Smooth muscle cell (in vitro differentiated cells): ENCODE measurements at regions not wholly inside any gene's neighbourhood (a gene's known extent, or its start where the extent isn't known, plus 50 kb on each side); places are given as distances from the start of the nearest gene placed in this dataset.

Experiments
- DNase-seq: peaks from one replicate; lab custom pipeline; 2025; ENCODE audit not compliant: unreplicated experiment; lab: John Stamatoyannopoulos, UW
- H2AFZ ChIP-seq: fragments of 200-600 bp; sonication (generic); 2 replicates; pipeline ENCODE4 v1.6.0; 2016; ENCODE audit warnings: antibody characterized with exemption, low read depth, mild to moderate bottlenecking
- H3F3A ChIP-seq: fragments of 200-600 bp; sonication (generic); 2 replicates; pipeline ENCODE4 v1.6.0; 2017; ENCODE audit warnings: antibody characterized with exemption, low read depth
- H3K27ac ChIP-seq: fragments of 200-600 bp; sonication (generic); 2 replicates; pipeline ENCODE4 v1.5.1; 2016; ENCODE audit warnings: low read depth, mild to moderate bottlenecking
- H3K27me3 ChIP-seq: fragments of 200-600 bp; sonication (generic); 2 replicates; pipeline ENCODE4 v1.6.1; 2016; ENCODE audit warnings: low read depth, mild to moderate bottlenecking
- H3K36me3 ChIP-seq: fragments of 200-600 bp; sonication (generic); 2 replicates; pipeline ENCODE4 v1.5.1; 2016; ENCODE audit warnings: low read depth
- H3K4me1 ChIP-seq: fragments of 200-600 bp; sonication (generic); 2 replicates; pipeline ENCODE4 v1.5.1; 2016; ENCODE audit warnings: low read depth
- H3K4me2 ChIP-seq: fragments of 200-600 bp; sonication (generic); 2 replicates; pipeline ENCODE4 v1.6.0; 2016; ENCODE audit warnings: mild to moderate bottlenecking
- H3K4me3 ChIP-seq: fragments of 200-600 bp; sonication (generic); 2 replicates; pipeline ENCODE4 v1.5.1; 2016; ENCODE audit warnings: mild to moderate bottlenecking
- H3K79me2 ChIP-seq: fragments of 200-600 bp; sonication (generic); 2 replicates; pipeline ENCODE4 v1.6.0; 2016; ENCODE audit warnings: low read depth, mild to moderate bottlenecking
- H3K9ac ChIP-seq: fragments of 200-600 bp; sonication (generic); 2 replicates; pipeline ENCODE4 v1.6.0; 2016; ENCODE audit warnings: low read depth
- H3K9me3 ChIP-seq: fragments of 200-600 bp; sonication (generic); replicated peaks from 2 replicates; pipeline ENCODE4 v1.5.1; 2016; ENCODE audit warnings: low read depth
- H4K20me1 ChIP-seq: fragments of 200-600 bp; sonication (generic); 2 replicates; pipeline ENCODE4 v1.6.0; 2016; ENCODE audit warnings: low read depth
- WGBS: methylation state at CpG from one replicate; pipeline ENCODE4 v1.1.7; 2016; ENCODE audit warnings: low lambda C conversion rate; 5-methylcytosine and 5-hydroxymethylcytosine counted together
- TF ChIP-seq, protein P1 (sequence below): fragments of 200-600 bp; sonication (generic); IDR thresholded peaks from 2 replicates; pipeline ENCODE4 v1.5.1; 2017; ENCODE audit warnings: borderline replicate concordance, mild to moderate bottlenecking, antibody characterized with exemption; ENCODE audit not compliant: insufficient read depth, poor library complexity, severe bottlenecking

DNA sequence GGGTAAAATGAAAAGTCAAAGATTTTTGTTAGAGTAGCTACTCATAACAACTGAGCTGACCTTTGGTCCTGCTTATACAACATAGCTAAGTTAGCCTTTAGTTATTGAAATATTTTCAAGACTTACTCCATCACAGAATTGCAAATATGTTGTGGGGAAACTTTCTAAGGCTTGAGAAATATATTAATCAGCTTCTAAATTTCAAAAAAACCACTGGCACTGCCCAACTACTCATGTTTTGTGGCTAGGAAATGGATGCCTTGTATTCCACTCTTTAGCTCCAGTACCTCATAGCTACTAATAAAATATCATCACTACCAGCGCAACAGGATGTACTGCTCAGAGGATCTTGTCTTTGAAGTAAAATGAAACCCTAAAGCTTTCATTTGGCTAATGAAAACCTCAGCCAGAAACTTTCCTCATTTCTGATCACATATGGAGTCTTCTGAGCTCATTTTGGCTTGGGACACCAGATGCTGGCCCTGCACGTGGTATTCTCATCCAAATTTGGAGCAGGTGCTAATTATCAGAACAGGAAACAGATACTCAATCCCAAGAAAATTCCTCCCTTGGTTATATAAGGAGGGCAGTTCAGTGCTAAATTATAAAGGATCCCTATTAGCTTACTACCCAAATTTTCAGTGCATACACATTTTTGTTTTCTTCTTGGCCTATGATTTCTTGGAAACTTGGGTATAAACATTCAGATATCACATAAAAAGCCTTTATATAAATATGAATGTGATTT is 690.7 kb downstream of the ADGRL2 start:
- no peaks in the 10 kb centered on the region for H3K27me3 ChIP-seq
- H3K36me3 ChIP-seq, result no peaks in the 10 kb centered on the region
- no peaks in the 10 kb centered on the region for H3K79me2 ChIP-seq
- H3K4me3 ChIP-seq, result no peak overlapping the region
- H3K9ac ChIP-seq, result no peak overlapping the region
- TF ChIP-seq, protein P1, sequence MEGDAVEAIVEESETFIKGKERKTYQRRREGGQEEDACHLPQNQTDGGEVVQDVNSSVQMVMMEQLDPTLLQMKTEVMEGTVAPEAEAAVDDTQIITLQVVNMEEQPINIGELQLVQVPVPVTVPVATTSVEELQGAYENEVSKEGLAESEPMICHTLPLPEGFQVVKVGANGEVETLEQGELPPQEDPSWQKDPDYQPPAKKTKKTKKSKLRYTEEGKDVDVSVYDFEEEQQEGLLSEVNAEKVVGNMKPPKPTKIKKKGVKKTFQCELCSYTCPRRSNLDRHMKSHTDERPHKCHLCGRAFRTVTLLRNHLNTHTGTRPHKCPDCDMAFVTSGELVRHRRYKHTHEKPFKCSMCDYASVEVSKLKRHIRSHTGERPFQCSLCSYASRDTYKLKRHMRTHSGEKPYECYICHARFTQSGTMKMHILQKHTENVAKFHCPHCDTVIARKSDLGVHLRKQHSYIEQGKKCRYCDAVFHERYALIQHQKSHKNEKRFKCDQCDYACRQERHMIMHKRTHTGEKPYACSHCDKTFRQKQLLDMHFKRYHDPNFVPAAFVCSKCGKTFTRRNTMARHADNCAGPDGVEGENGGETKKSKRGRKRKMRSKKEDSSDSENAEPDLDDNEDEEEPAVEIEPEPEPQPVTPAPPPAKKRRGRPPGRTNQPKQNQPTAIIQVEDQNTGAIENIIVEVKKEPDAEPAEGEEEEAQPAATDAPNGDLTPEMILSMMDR, result no peak
- H3K4me2 ChIP-seq, result no peak overlapping the region
- H3F3A ChIP-seq, result no peaks in the 10 kb centered on the region
- DNase-seq, result no peak
- WGBS, result 83% methylated on average over 2 of the region's 2 CpGs
- no peaks in the 10 kb centered on the region for H3K9me3 ChIP-seq
- H4K20me1 ChIP-seq, result no peaks in the 10 kb centered on the region
- no peak overlapping the region for H3K27ac ChIP-seq
- no peak overlapping the region for H2AFZ ChIP-seq
- H3K4me1 ChIP-seq, result peaks cover 3% of the 10 kb centered on the region

DNA sequence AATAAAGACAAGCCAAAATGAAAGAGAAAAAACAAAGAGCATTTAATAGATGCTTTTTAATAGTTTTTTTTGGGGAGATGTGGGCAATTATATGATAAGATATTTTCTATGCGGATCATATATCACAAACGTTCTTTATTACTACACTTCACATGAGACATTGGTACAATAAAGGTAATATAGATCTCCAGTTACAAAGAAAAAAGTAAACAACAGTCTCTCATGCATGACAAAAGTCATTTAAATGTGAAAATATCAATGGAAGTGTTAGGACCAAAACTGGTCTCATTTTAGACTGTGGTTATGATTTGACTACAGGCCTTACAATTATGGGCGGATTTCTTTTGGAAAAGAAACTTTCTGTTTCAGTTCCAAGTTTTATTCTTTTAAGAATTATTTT is 687.0 kb downstream of the ADGRL2 start:
- Histone ChIP-seq H2AFZ (no peak overlapping the region), H3K9ac (no peak overlapping the region), H3K4me2 (no peak overlapping the region), H3K9me3 (no peaks in the 10 kb centered on the region), H3K36me3 (no peaks in the 10 kb centered on the region), H3F3A (no peaks in the 10 kb centered on the region), H4K20me1 (no peaks in the 10 kb centered on the region), H3K79me2 (no peaks in the 10 kb centered on the region), H3K27me3 (no peaks in the 10 kb centered on the region), H3K4me1 (peaks cover 20% of the 10 kb centered on the region), H3K4me3 (no peak overlapping the region), H3K27ac (no peak overlapping the region)
- TF ChIP-seq, protein P1, result no peak
- WGBS, result 96% methylated on average over 3 of the region's 3 CpGs
- no peak for DNase-seq

DNA sequence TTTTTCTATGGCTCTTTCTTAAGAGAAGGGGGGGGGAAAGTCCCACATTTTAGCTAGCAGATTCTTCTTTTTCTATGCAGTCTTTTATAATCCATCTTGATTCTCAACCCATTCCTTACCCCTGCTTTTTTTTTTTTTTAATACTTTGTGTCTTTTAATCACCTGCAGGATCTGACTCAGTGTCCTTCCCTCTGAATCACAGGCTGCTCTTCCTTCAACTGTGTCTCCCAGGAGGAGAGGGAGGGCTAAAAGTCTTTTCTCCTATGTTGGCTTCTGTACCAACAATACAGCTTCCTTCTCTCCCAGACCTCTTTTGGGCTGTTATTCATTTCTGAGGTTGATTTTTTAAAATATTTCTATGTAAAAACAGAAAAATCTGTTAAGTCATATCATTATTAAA is 686.2 kb downstream of the ADGRL2 start:
- H3K9me3 ChIP-seq, result no peaks in the 10 kb centered on the region
- no peak for DNase-seq

More for the DNA sequence above, 686.2 kb downstream of the ADGRL2 start:
- H4K20me1 ChIP-seq, result no peaks in the 10 kb centered on the region
- no peaks in the 10 kb centered on the region for H3K79me2 ChIP-seq
- H3K4me1 ChIP-seq, result peaks cover 20% of the 10 kb centered on the region
- TF ChIP-seq, protein P1, result no peak
- no peaks in the 10 kb centered on the region for H3K36me3 ChIP-seq
- no peak overlapping the region for H3K4me2 ChIP-seq
- no peak overlapping the region for H3K27ac ChIP-seq
- H3F3A ChIP-seq, result no peaks in the 10 kb centered on the region
- H2AFZ ChIP-seq, result no peak overlapping the region
- H3K4me3 ChIP-seq, result no peak overlapping the region
- no peak overlapping the region for H3K9ac ChIP-seq
- H3K27me3 ChIP-seq, result no peaks in the 10 kb centered on the region
